ENCODE measurements at regions not wholly inside any gene's neighbourhood (a gene's known extent, or its start where the extent isn't known, plus 50 kb on each side); places are given as distances from the start of the nearest gene placed in this dataset.
"Not testable (repeated sequence)": the region's sequence is repeated elsewhere in the genome, so short reads cannot be mapped to it uniquely, and the experiment has no call there.

GRCh38 chr3:35266065-35266464 is 373.3 kb upstream of the ARPP21 start:
- POLR2A ChIA-PET; H3K27ac Mint-ChIP-seq; intact Hi-C loops (cut with micrococcal nuclease); DNase-seq; H3K27me3 Mint-ChIP-seq; CTCF ChIA-PET; H3K4me1 Mint-ChIP-seq (ENCODE audit: low read depth); H3K4me3 Mint-ChIP-seq; H3K36me3 Mint-ChIP-seq: not testable (repeated sequence)
- H3K9me3 Mint-ChIP-seq = peaks cover 12% of the 10 kb centered on the region

- Mint-ChIP-seq H3K27me3 (no peaks in the 10 kb centered on the region), H3K36me3 (no peaks in the 10 kb centered on the region), H3K4me1 (ENCODE audit: low read depth) (no peaks in the 10 kb centered on the region), H3K4me3 (no peak overlapping the region), H3K9me3 (peaks cover 28% of the 10 kb centered on the region), H3K27ac (no peak overlapping the region)
- CTCF ChIA-PET = no interaction called here
- POLR2A ChIA-PET = no interaction called here
- intact Hi-C loops (cut with micrococcal nuclease) = no loop called here
- DNase-seq = no peak
Measured at GRCh38 chr3:35275768-35276167, 363.6 kb upstream of the ARPP21 start.

GRCh38 chr3:35276568-35276967 is 362.8 kb upstream of the ARPP21 start:
- Mint-ChIP-seq H3K4me3 (no peak overlapping the region), H3K27ac (no peak overlapping the region), H3K4me1 (ENCODE audit: low read depth) (no peaks in the 10 kb centered on the region), H3K27me3 (no peaks in the 10 kb centered on the region), H3K36me3 (no peaks in the 10 kb centered on the region), H3K9me3 (peaks cover 35% of the 10 kb centered on the region)
- POLR2A ChIA-PET = no interaction called here
- CTCF ChIA-PET = no interaction called here
- intact Hi-C loops (cut with micrococcal nuclease) = no loop called here
- no peak for DNase-seq

- intact Hi-C loops (cut with micrococcal nuclease) = no loop called here
- ChIA-PET POLR2A (no interaction called here), CTCF (no interaction called here)
- H3K4me3 Mint-ChIP-seq = no peak overlapping the region
- no peak for DNase-seq
- H3K27me3 Mint-ChIP-seq = no peaks in the 10 kb centered on the region
- H3K27ac Mint-ChIP-seq = no peak overlapping the region
- H3K36me3 Mint-ChIP-seq = no peaks in the 10 kb centered on the region
- no peaks in the 10 kb centered on the region for H3K4me1 Mint-ChIP-seq (ENCODE audit: low read depth)
- peaks cover 16% of the 10 kb centered on the region for H3K9me3 Mint-ChIP-seq
Measured at GRCh38 chr3:35291471-35292236, 347.7 kb upstream of the ARPP21 start.

GRCh38 chr3:35292568-35292967 is 346.8 kb upstream of the ARPP21 start:
- Mint-ChIP-seq H3K27ac (no peak overlapping the region), H3K36me3 (no peaks in the 10 kb centered on the region), H3K27me3 (no peaks in the 10 kb centered on the region), H3K4me3 (no peak overlapping the region), H3K9me3 (peaks cover 17% of the 10 kb centered on the region), H3K4me1 (ENCODE audit: low read depth) (no peaks in the 10 kb centered on the region)
- ChIA-PET POLR2A (no interaction called here), CTCF (no interaction called here)
- intact Hi-C loops (cut with micrococcal nuclease) = no loop called here
- DNase-seq = no peak

DNA sequence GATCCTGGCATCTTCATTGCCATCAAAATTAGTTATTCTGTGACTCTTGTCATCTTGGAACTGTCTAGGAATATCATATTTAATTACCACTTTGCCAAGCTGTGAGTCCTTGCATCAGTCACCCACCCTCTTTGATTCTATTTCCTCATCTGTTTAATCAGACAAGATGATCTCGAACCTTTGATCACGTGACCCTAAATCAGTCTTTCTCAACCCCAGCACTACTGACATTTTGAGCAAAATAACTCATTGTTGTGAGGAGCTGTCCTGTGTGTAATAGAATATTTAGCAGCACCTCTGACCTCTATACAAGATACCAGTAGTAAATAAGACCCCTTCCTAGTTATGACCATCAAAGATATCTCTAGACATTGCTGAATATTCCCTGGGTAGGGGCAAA is 343.4 kb upstream of the ARPP21 start:
- POLR2A ChIA-PET = no interaction called here
- CTCF ChIA-PET = no interaction called here
- H3K4me1 Mint-ChIP-seq (ENCODE audit: low read depth) = no peaks in the 10 kb centered on the region
- H3K27me3 Mint-ChIP-seq = no peaks in the 10 kb centered on the region
- DNase-seq = no peak
- peaks cover 12% of the 10 kb centered on the region for H3K9me3 Mint-ChIP-seq
- H3K27ac Mint-ChIP-seq = no peak overlapping the region
- intact Hi-C loops (cut with micrococcal nuclease) = no loop called here
- no peaks in the 10 kb centered on the region for H3K36me3 Mint-ChIP-seq
- H3K4me3 Mint-ChIP-seq = no peak overlapping the region

DNA sequence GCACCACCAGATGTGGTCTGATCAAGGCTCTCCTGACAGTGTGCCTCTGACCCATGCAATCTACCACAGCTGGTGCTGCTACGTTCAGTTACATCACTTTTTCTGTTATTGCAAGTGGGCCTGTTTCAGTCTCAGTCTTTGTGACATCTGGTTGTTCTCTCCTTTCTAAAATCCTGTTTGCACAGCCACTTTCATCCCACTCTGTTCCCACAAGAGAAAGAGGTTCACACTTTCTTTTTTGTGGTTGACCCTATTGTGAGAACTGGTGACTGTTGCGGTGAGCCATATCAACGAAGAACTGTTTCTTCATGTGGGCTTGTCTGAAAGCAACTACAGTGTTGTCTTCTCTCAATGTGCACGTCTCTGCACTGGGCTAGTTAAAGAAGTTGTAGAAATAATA is 342.8 kb upstream of the ARPP21 start:
- no peak for DNase-seq
- no peaks in the 10 kb centered on the region for H3K36me3 Mint-ChIP-seq
- ChIA-PET POLR2A (no interaction called here), CTCF (no interaction called here)
- H3K4me1 Mint-ChIP-seq (ENCODE audit: low read depth) = no peaks in the 10 kb centered on the region
- intact Hi-C loops (cut with micrococcal nuclease) = no loop called here
- H3K9me3 Mint-ChIP-seq = peaks cover 10% of the 10 kb centered on the region
- no peak overlapping the region for H3K27ac Mint-ChIP-seq
- H3K27me3 Mint-ChIP-seq = no peaks in the 10 kb centered on the region
- no peak overlapping the region for H3K4me3 Mint-ChIP-seq

- H3K27ac Mint-ChIP-seq; CTCF ChIA-PET; H3K4me1 Mint-ChIP-seq (ENCODE audit: low read depth); DNase-seq; POLR2A ChIA-PET; H3K4me3 Mint-ChIP-seq; H3K36me3 Mint-ChIP-seq; H3K27me3 Mint-ChIP-seq; intact Hi-C loops (cut with micrococcal nuclease): not testable (repeated sequence)
- peaks cover 11% of the 10 kb centered on the region for H3K9me3 Mint-ChIP-seq
Measured at GRCh38 chr3:35296944-35297343, 342.4 kb upstream of the ARPP21 start.

GRCh38 chr3:35305406-35305805 is 333.9 kb upstream of the ARPP21 start:
- intact Hi-C loops (cut with micrococcal nuclease) = no loop called here
- Mint-ChIP-seq H3K4me1 (ENCODE audit: low read depth) (no peaks in the 10 kb centered on the region), H3K4me3 (no peak overlapping the region), H3K27me3 (no peaks in the 10 kb centered on the region), H3K9me3 (peaks cover 6% of the 10 kb centered on the region), H3K36me3 (no peaks in the 10 kb centered on the region), H3K27ac (no peak overlapping the region)
- CTCF ChIA-PET = no interaction called here
- POLR2A ChIA-PET = no interaction called here
- no peak for DNase-seq

DNA sequence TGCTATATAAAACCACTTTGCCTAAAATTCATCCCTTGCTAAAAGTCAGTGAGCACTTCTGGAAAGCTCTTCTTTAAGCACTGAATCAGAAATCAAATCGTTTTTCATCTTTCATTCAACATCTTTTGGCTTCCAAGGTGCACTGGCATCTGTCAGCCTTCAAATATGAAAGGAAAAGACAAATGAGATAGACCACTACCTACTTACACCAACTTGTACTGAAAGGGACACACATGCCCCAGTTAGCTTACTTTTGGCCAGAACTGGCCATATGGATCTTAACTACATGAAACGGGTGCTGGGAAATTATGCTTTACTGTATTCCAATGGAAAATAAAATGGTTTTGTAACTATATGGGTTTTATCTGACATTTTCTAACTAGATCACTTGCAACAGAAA is 332.0 kb upstream of the ARPP21 start:
- ChIA-PET CTCF (no interaction called here), POLR2A (no interaction called here)
- H3K27me3 Mint-ChIP-seq = no peaks in the 10 kb centered on the region
- H3K36me3 Mint-ChIP-seq = no peaks in the 10 kb centered on the region
- no peaks in the 10 kb centered on the region for H3K4me1 Mint-ChIP-seq (ENCODE audit: low read depth)
- intact Hi-C loops (cut with micrococcal nuclease) = no loop called here
- peaks cover 2% of the 10 kb centered on the region for H3K9me3 Mint-ChIP-seq
- DNase-seq = no peak
- H3K4me3 Mint-ChIP-seq = no peak overlapping the region
- H3K27ac Mint-ChIP-seq = no peak overlapping the region

- POLR2A ChIA-PET; intact Hi-C loops (cut with micrococcal nuclease); H3K27me3 Mint-ChIP-seq; H3K4me1 Mint-ChIP-seq (ENCODE audit: low read depth); H3K27ac Mint-ChIP-seq; H3K4me3 Mint-ChIP-seq; DNase-seq; H3K36me3 Mint-ChIP-seq; CTCF ChIA-PET: not testable (repeated sequence)
- peaks cover 13% of the 10 kb centered on the region for H3K9me3 Mint-ChIP-seq
Measured at GRCh38 chr3:35316841-35317240, 322.5 kb upstream of the ARPP21 start.

DNA sequence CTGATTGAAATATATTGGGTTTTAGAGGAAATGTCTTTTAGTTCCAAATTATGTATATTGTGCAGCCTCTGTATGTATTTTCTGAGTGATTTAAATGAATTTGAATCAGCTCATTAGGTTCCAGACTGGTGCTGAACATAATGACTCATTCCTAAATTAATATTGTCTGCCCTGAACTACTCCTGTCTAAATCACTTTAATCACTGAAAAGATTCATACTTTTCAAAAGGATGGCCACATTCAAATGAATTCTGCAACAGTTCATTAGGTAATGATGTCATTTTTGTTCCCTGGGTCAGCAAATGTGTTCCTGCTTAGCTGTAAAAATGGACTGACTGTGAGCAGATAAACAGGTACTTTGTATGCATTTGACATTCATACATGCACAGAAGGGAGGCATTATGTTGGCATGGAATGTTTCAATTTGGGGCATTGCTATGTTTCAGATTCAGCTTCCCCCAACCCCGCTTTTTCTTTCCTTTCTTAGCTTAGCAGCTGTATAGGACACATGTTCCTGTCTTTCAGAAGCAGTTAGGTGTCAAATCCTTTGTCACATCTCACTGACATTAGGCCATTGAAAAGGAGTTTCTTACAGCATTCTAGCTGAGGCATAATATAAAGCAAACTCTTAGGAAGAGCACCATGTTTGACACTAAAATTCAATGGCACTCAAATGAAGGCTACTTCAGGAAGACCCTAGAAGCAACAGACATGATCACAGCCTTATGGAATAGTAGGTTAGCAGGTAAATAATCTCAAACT is 318.5 kb upstream of the ARPP21 start:
- no peak for DNase-seq
- H3K36me3 Mint-ChIP-seq = no peaks in the 10 kb centered on the region
- no peak overlapping the region for H3K27ac Mint-ChIP-seq
- no peak overlapping the region for H3K4me3 Mint-ChIP-seq
- no peaks in the 10 kb centered on the region for H3K4me1 Mint-ChIP-seq (ENCODE audit: low read depth)
- POLR2A ChIA-PET = no interaction called here
- H3K9me3 Mint-ChIP-seq = peaks cover 28% of the 10 kb centered on the region
- intact Hi-C loops (cut with micrococcal nuclease) = no loop called here
- no peaks in the 10 kb centered on the region for H3K27me3 Mint-ChIP-seq
- CTCF ChIA-PET = no interaction called here

DNA sequence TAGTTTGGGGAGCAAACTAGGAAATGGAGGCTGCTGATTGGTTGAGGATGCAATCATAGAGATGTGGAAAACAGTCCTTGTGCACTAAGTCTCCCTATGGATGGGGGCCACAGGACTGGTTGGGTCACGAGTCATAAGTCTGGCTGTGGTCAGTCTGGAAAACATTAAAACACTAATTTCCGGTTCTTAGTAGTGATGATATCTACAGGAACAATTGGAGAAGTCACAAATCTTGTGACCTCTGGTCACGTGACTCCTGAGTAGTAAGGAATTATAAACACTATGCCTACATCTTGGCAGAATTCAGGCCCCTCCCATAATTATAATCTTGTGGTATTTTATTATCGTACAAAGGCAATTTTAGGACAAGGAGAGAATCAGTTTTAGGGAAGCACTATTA is 317.3 kb upstream of the ARPP21 start:
- intact Hi-C loops (cut with micrococcal nuclease) = no loop called here
- POLR2A ChIA-PET = no interaction called here
- CTCF ChIA-PET = no interaction called here
- Mint-ChIP-seq H3K27me3 (no peaks in the 10 kb centered on the region), H3K36me3 (no peaks in the 10 kb centered on the region), H3K27ac (no peak overlapping the region), H3K4me1 (ENCODE audit: low read depth) (no peaks in the 10 kb centered on the region), H3K9me3 (peaks cover 28% of the 10 kb centered on the region), H3K4me3 (no peak overlapping the region)
- no peak for DNase-seq

Measured in activated CD4-positive, alpha-beta memory T cell treated with anti-CD3 and anti-CD28 coated beads for 36 hours (primary cell).